PC-9 (cell line): ENCODE measurements at regions not wholly inside any gene's neighbourhood (a gene's known extent, or its start where the extent isn't known, plus 50 kb on each side); places are given as distances from the start of the nearest gene placed in this dataset.
"Not testable (repeated sequence)": the region's sequence is repeated elsewhere in the genome, so short reads cannot be mapped to it uniquely, and the experiment has no call there.

Source experiments
- BruUV-seq: library from RNA; stranded (reverse); fragments of 400-500 nt; replicated peaks from 2 replicates; lab custom pipeline; 2021; lab: Mats Ljungman, UMichigan
- CTCF ChIA-PET: fragments of 300-600 bp; sonication (Branson Sonifier 250); formaldehyde crosslinking; loops from one replicate; lab custom pipeline; 2022; ENCODE audit warnings: antibody characterized with exemption; lab: Charles Lee
- POLR2A ChIA-PET: fragments of 300-600 bp; sonication (Branson Sonifier 250); formaldehyde crosslinking; loops from one replicate; lab custom pipeline; 2022; ENCODE audit warnings: antibody characterized with exemption; ENCODE audit not compliant: unreplicated experiment; lab: Charles Lee
- DNase-seq, 2 experiments: peaks; one replicate each; pipeline versions ENCODE4 v3.0.0 to v3.0.0-alpha.2; 2015 to 2022; ENCODE audit warnings: mixed read lengths in 1 of 2
- H2AFZ ChIP-seq: fragments of 200-600 bp; sonication (generic); 2 replicates; pipeline ENCODE4 v1.8.1; 2017; ENCODE audit warnings: antibody characterized with exemption
- H3F3A ChIP-seq: fragments of 200-600 bp; sonication (generic); 2 replicates; pipeline ENCODE4 v1.8.1; 2017; ENCODE audit warnings: antibody characterized with exemption, mild to moderate bottlenecking, low read depth; ENCODE audit not compliant: insufficient read depth
- H3K27ac ChIP-seq: fragments of 200-600 bp; sonication (generic); 2 replicates; pipeline ENCODE4 v1.6.1; 2016; ENCODE audit warnings: mixed run types
- H3K27me3 ChIP-seq: fragments of 200-600 bp; sonication (generic); 2 replicates; pipeline ENCODE4 v1.6.1; 2016; ENCODE audit warnings: low read depth, mixed run types; ENCODE audit not compliant: insufficient read depth
- H3K36me3 ChIP-seq: fragments of 200-600 bp; sonication (generic); 2 replicates; pipeline ENCODE4 v1.6.1; 2016; ENCODE audit warnings: low read depth, mixed run types
- H3K4me1 ChIP-seq: fragments of 200-600 bp; sonication (generic); replicated peaks from 2 replicates; pipeline ENCODE4 v1.6.1; 2016; ENCODE audit warnings: mixed run types; ENCODE audit not compliant: insufficient read depth
- H3K4me2 ChIP-seq: fragments of 200-600 bp; sonication (generic); 2 replicates; pipeline ENCODE4 v1.6.1; 2017; ENCODE audit warnings: mixed run types
- H3K4me3 ChIP-seq: fragments of 200-600 bp; sonication (generic); 2 replicates; pipeline ENCODE4 v1.6.1; 2016; ENCODE audit warnings: mixed run types
- H3K79me2 ChIP-seq: fragments of 200-600 bp; sonication (generic); 2 replicates; pipeline ENCODE4 v1.6.1; 2017; ENCODE audit warnings: low read depth, mixed run types
- H3K9me2 ChIP-seq: fragments of 200-600 bp; sonication (generic); 2 replicates; pipeline ENCODE4 v1.8.1; 2017; ENCODE audit warnings: mild to moderate bottlenecking; ENCODE audit not compliant: insufficient read depth
- H3K9me3 ChIP-seq: fragments of 200-600 bp; sonication (generic); 2 replicates; pipeline ENCODE4 v1.8.1; 2016; ENCODE audit warnings: low read depth; ENCODE audit not compliant: insufficient read depth
- H4K20me1 ChIP-seq: fragments of 200-600 bp; sonication (generic); 2 replicates; pipeline ENCODE4 v1.8.1; 2017; ENCODE audit not compliant: insufficient read depth
- EZH2 ChIP-seq: fragments of 200-600 bp; sonication (generic); IDR thresholded peaks from 2 replicates; pipeline ENCODE4 v1.8.0; 2017; ENCODE audit warnings: antibody characterized with exemption, low read depth
- intact Hi-C: fragments of 100-400 bp; cut with micrococcal nuclease; formaldehyde crosslinking; loops from one replicate; pipeline ENCODE4 v1.10.0; 2022; ENCODE audit not compliant: unreplicated experiment
- TF ChIP-seq, protein P1 (sequence below): fragments of 200-600 bp; sonication (generic); conservative IDR thresholded peaks from 2 replicates; pipeline ENCODE4 v1.6.1; 2017; ENCODE audit warnings: mixed run types, antibody characterized with exemption, mild to moderate bottlenecking, moderate library complexity

DNA sequence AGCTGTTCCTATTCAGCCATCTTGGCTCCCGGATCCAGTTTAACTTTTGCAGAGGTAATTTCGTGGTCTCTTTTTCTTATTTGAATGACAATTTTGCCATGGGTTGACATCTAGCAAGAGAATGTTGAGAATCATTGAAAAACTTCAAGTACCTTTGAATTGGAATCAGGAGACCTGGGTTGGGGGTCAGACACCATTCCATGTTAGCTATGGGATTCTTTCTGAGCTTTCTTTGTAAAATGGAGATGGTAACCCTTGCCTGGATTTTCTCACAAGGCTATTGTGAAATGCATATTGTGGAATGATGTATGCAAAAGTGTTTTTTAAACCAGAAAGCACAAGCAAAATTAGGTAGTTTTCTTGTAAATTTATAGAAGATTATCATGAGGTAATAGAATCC lies 79.1 kb upstream of the HAND2 start:
- no peaks in the 10 kb centered on the region for H4K20me1 ChIP-seq
- no peaks in the 10 kb centered on the region for H3K27me3 ChIP-seq
- ChIA-PET CTCF (no interaction called here), POLR2A (no interaction called here)
- no peaks in the 10 kb centered on the region for H3K9me3 ChIP-seq
- no peak overlapping the region for H3K27ac ChIP-seq
- H3F3A ChIP-seq = no peaks in the 10 kb centered on the region
- no peaks in the 10 kb centered on the region for H3K4me1 ChIP-seq
- peak overlapping the region; percentile 64 for H3K4me2 ChIP-seq
- H3K79me2 ChIP-seq = no peaks in the 10 kb centered on the region
- no peaks in the 10 kb centered on the region for H3K9me2 ChIP-seq
- no peaks in the 10 kb centered on the region for H3K36me3 ChIP-seq
- BruUV-seq = no TSS peak
- 0 out of 2 replicates have a peak overlapping the region, but pooled peaks have one; percentile 60 for H2AFZ ChIP-seq
- DNase-seq = no peak
- intact Hi-C loops = no loop called here
- TF ChIP-seq, protein P1, sequence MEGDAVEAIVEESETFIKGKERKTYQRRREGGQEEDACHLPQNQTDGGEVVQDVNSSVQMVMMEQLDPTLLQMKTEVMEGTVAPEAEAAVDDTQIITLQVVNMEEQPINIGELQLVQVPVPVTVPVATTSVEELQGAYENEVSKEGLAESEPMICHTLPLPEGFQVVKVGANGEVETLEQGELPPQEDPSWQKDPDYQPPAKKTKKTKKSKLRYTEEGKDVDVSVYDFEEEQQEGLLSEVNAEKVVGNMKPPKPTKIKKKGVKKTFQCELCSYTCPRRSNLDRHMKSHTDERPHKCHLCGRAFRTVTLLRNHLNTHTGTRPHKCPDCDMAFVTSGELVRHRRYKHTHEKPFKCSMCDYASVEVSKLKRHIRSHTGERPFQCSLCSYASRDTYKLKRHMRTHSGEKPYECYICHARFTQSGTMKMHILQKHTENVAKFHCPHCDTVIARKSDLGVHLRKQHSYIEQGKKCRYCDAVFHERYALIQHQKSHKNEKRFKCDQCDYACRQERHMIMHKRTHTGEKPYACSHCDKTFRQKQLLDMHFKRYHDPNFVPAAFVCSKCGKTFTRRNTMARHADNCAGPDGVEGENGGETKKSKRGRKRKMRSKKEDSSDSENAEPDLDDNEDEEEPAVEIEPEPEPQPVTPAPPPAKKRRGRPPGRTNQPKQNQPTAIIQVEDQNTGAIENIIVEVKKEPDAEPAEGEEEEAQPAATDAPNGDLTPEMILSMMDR = no peak
- no peak for TF ChIP-seq EZH2
- H3K4me3 ChIP-seq = peak overlapping the region; percentile 49; the same call in 1 of the 2 replicates

DNA sequence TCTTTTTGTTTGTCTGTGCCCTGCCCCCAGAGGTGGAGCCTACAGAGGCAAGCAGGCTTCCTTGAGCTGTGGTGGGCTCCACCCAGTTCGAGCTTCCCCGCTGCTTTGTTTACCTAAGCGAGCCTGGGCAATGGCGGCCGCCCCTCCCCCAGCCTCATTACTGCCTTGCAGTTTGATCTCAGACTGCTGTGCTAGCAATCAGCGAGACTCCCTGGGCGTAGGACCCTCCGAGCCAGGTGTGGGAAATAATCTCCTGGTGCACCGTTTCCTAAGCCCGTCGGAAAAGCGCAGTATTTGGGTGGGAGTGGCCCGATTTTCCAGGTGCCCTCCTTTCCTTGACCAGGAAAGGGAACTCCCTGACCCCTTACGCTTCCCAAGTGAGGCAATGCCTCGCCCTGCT lies 78.6 kb upstream of the HAND2 start:
- H3K27me3 ChIP-seq, H3K9me3 ChIP-seq, DNase-seq, CTCF ChIA-PET, H2AFZ ChIP-seq, H3K4me1 ChIP-seq, H3K9me2 ChIP-seq, H4K20me1 ChIP-seq, H3K36me3 ChIP-seq, POLR2A ChIA-PET, H3K79me2 ChIP-seq, H3K27ac ChIP-seq, intact Hi-C loops, BruUV-seq, H3F3A ChIP-seq: not testable (repeated sequence)
- Histone ChIP-seq H3K4me3 (peak overlapping the region; percentile 49; the same call in 1 of the 2 replicates), H3K4me2 (peak overlapping the region; percentile 64)

DNA sequence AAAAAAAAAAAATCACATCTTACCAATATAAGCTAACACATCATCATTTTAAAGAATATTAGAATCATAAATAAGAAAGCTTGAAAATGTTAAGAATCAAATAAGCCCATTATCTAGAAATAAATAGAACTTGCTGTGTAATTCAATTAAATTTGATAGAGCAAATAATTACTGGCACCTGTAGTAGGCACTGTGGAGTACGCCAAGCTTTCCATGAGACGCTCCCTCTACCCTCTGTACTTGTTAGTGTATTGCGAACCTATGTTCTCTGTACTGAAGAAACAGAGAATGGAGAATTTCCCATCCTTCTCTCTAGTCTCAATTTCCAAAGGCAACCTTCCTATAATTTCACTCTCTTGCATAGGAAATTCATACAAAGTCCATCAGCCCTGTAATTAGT lies 61.7 kb upstream of the HAND2 start:
- H3K9me2 ChIP-seq = no peaks in the 10 kb centered on the region
- H4K20me1 ChIP-seq = no peaks in the 10 kb centered on the region
- peaks cover 3% of the 10 kb centered on the region; the same call in 1 of the 2 replicates for H3K27me3 ChIP-seq
- no peak for DNase-seq
- CTCF ChIA-PET = no interaction called here
- H3K4me1 ChIP-seq = no peaks in the 10 kb centered on the region
- no peaks in the 10 kb centered on the region for H3K79me2 ChIP-seq
- TF ChIP-seq EZH2 = no peak
- TF ChIP-seq, protein P1 = no peak
- no peaks in the 10 kb centered on the region for H3K9me3 ChIP-seq
- no peak overlapping the region for H3K27ac ChIP-seq
- H3K4me3 ChIP-seq = no peak overlapping the region
- no peaks in the 10 kb centered on the region for H3K36me3 ChIP-seq
- intact Hi-C loops = no loop called here
- no peak overlapping the region for H3K4me2 ChIP-seq
- H3F3A ChIP-seq = no peaks in the 10 kb centered on the region
- POLR2A ChIA-PET = no interaction called here
- no TSS peak for BruUV-seq
- no peak overlapping the region for H2AFZ ChIP-seq

DNA sequence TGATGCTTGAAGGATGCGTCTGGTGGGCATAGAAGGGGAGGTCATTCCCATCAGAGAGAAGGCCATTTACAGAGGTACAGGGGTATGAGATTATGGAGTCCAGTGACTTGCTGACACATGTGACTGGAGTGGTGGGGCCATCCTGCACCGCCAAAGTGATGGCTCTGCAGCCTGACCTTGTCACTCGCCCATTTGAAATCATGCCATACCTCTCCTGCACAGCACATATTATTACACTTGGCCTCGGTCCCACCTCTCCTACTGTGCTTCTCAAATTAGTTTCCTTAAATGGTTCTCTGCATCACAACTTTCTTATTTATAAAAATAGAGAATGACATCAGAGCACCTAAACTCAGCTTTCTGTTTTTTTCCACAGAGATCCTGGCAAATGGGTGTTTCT lies 60.7 kb upstream of the HAND2 start:
- H3K4me1 ChIP-seq = no peaks in the 10 kb centered on the region
- peaks cover 5% of the 10 kb centered on the region; the same call in 1 of the 2 replicates for H3K27me3 ChIP-seq
- TF ChIP-seq, protein P1 = no peak
- TF ChIP-seq EZH2 = no peak
- H3K79me2 ChIP-seq = no peaks in the 10 kb centered on the region
- no peak overlapping the region for H3K27ac ChIP-seq
- intact Hi-C loops = no loop called here
- no peak overlapping the region for H3K4me2 ChIP-seq
- no peak for DNase-seq
- H3K36me3 ChIP-seq = no peaks in the 10 kb centered on the region
- no peaks in the 10 kb centered on the region for H3K9me2 ChIP-seq
- ChIA-PET CTCF (no interaction called here), POLR2A (no interaction called here)
- H3K9me3 ChIP-seq = no peaks in the 10 kb centered on the region
- no peaks in the 10 kb centered on the region for H3F3A ChIP-seq
- no peak overlapping the region for H2AFZ ChIP-seq
- H4K20me1 ChIP-seq = no peaks in the 10 kb centered on the region
- no peak overlapping the region for H3K4me3 ChIP-seq
- BruUV-seq = no TSS peak
